Activated naive CD4-positive, alpha-beta T cell treated with anti-CD3 and anti-CD28 coated beads, Interleukin-2, amount 50 U/mL, for 24 hours (primary cell): ENCODE measurements at regions not wholly inside any gene's neighbourhood (a gene's known extent, or its start where the extent isn't known, plus 50 kb on each side); places are given as distances from the start of the nearest gene placed in this dataset.
"Not testable (repeated sequence)": the region's sequence is repeated elsewhere in the genome, so short reads cannot be mapped to it uniquely, and the experiment has no call there.

ENCODE experiments used
- H3K27ac Mint-ChIP-seq: one replicate; pipeline ENCODE4 v1.8.0; 2021; ENCODE audit warnings: mild to moderate bottlenecking, mixed read lengths
- H3K27me3 Mint-ChIP-seq: one replicate; pipeline ENCODE4 v1.8.0; 2021; ENCODE audit warnings: mixed read lengths
- H3K36me3 Mint-ChIP-seq: one replicate; pipeline ENCODE4 v1.8.0; 2021; ENCODE audit warnings: mixed read lengths
- H3K4me1 Mint-ChIP-seq: one replicate; pipeline ENCODE4 v1.8.0; 2021; ENCODE audit warnings: mixed read lengths
- H3K4me3 Mint-ChIP-seq: one replicate; pipeline ENCODE4 v1.8.0; 2021; ENCODE audit warnings: mild to moderate bottlenecking, mixed read lengths
- H3K9me3 Mint-ChIP-seq: one replicate; pipeline ENCODE4 v1.8.0; 2021; ENCODE audit warnings: mixed read lengths

GRCh38 chr15:81848701-81849100 is 197.1 kb downstream of the MEX3B start:
- no peaks in the 10 kb centered on the region for H3K9me3 Mint-ChIP-seq
- H3K27ac Mint-ChIP-seq = no peak overlapping the region
- H3K27me3 Mint-ChIP-seq = peaks cover 2% of the 10 kb centered on the region
- H3K4me3 Mint-ChIP-seq = no peak overlapping the region
- no peaks in the 10 kb centered on the region for H3K4me1 Mint-ChIP-seq
- no peaks in the 10 kb centered on the region for H3K36me3 Mint-ChIP-seq

DNA sequence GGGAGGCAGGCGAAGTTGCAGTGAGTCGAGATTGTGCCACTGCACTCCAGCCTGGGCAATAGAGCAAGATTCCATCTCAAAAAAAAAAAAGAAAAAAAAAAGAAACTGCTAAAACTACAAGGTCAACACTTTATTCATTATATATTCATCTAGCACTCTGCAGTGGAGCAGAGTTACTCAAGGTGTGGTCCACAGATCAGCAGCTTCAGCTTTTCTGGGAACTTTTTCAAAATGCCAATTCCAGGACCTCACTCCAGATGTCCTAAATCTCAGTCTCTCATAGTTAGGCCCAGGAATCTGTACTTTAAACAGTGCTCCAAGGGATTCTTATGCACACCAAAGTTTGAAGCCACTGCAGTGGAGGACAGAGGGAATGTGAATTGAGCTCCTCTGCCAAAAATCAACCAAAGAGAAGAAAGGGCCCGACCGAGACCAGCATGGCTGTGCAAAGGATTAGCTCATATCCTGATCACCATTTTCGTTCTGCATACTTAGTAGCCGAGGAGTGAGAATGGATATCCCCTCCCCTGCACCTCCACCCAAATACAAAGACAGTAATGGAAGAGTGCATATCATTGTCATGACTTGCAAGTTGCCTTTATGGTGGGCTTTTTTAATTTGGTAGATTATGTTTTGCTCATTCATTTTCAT is 201.9 kb downstream of the MEX3B start:
- H3K4me3 Mint-ChIP-seq = no peak overlapping the region
- no peaks in the 10 kb centered on the region for H3K9me3 Mint-ChIP-seq
- no peaks in the 10 kb centered on the region for H3K4me1 Mint-ChIP-seq
- no peaks in the 10 kb centered on the region for H3K36me3 Mint-ChIP-seq
- H3K27ac Mint-ChIP-seq = no peak overlapping the region
- no peaks in the 10 kb centered on the region for H3K27me3 Mint-ChIP-seq

- H3K36me3 Mint-ChIP-seq = no peaks in the 10 kb centered on the region
These were observed 202.6 kb downstream of the MEX3B start for GRCh38 chr15:81843226-81843625.

GRCh38 chr15:81839387-81839786 is 206.4 kb downstream of the MEX3B start:
- no peaks in the 10 kb centered on the region for H3K9me3 Mint-ChIP-seq
- H3K4me1 Mint-ChIP-seq = no peaks in the 10 kb centered on the region
- no peaks in the 10 kb centered on the region for H3K36me3 Mint-ChIP-seq
- no peak overlapping the region for H3K4me3 Mint-ChIP-seq
- H3K27ac Mint-ChIP-seq = no peak overlapping the region
- H3K27me3 Mint-ChIP-seq = peaks cover 2% of the 10 kb centered on the region

More at GRCh38 chr15:81843226-81843625, 202.6 kb downstream of the MEX3B start:
- no peaks in the 10 kb centered on the region for H3K4me1 Mint-ChIP-seq
- no peak overlapping the region for H3K27ac Mint-ChIP-seq
- no peaks in the 10 kb centered on the region for H3K9me3 Mint-ChIP-seq
- H3K4me3 Mint-ChIP-seq = no peak overlapping the region
- H3K27me3 Mint-ChIP-seq = no peaks in the 10 kb centered on the region

- Mint-ChIP-seq H3K27ac (no peak overlapping the region), H3K9me3 (no peaks in the 10 kb centered on the region), H3K4me3 (no peak overlapping the region), H3K27me3 (peaks cover 4% of the 10 kb centered on the region), H3K4me1 (no peaks in the 10 kb centered on the region), H3K36me3 (no peaks in the 10 kb centered on the region)
These were observed 210.1 kb downstream of the MEX3B start for GRCh38 chr15:81835731-81836130.

DNA sequence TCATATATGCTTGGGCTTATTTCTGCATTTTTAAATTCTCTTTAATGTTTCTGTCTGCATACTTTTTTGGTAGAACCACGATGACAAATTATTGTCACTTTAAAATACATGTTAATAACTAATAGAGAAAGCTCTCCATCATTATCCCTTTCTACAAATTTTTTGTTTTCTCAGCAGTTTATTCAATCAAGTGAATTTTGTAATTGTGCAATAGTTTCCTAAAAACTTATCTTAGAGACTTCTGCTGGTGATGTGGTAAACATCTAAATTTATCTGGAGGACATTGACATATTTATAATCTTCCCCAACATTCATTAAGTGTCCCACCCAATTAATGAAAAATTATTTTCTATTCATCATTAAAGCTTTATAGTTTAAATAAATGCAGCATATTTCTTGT is 215.3 kb downstream of the MEX3B start:
- no peak overlapping the region for H3K27ac Mint-ChIP-seq
- peaks cover 1% of the 10 kb centered on the region for H3K27me3 Mint-ChIP-seq
- no peaks in the 10 kb centered on the region for H3K36me3 Mint-ChIP-seq
- no peaks in the 10 kb centered on the region for H3K4me1 Mint-ChIP-seq
- no peak overlapping the region for H3K4me3 Mint-ChIP-seq
- no peaks in the 10 kb centered on the region for H3K9me3 Mint-ChIP-seq

DNA sequence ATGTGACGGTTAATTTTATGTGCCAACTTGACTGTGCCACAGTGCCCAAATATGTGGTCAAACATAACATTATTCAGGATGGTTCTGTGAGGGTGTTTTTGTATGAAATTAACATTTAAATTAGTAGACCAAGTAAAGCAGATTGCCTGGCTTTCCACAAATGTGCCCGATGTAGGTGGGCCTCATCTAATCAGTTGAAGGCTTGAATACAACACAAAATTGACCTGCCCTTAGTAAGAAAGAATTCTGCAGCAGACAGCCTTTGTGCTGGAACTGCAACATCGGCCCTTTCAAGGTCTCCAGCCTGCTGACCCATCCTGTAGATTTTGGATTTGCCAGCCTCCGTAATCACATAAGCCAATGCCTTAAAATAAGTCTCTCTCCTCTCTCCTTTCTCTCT is 215.9 kb downstream of the MEX3B start:
- no peak overlapping the region for H3K4me3 Mint-ChIP-seq
- no peaks in the 10 kb centered on the region for H3K4me1 Mint-ChIP-seq
- H3K36me3 Mint-ChIP-seq = no peaks in the 10 kb centered on the region
- H3K27ac Mint-ChIP-seq = no peak overlapping the region
- peaks cover 1% of the 10 kb centered on the region for H3K27me3 Mint-ChIP-seq
- no peaks in the 10 kb centered on the region for H3K9me3 Mint-ChIP-seq

- no peak overlapping the region for H3K27ac Mint-ChIP-seq
These were observed 217.7 kb downstream of the MEX3B start for GRCh38 chr15:81828135-81828534.

DNA sequence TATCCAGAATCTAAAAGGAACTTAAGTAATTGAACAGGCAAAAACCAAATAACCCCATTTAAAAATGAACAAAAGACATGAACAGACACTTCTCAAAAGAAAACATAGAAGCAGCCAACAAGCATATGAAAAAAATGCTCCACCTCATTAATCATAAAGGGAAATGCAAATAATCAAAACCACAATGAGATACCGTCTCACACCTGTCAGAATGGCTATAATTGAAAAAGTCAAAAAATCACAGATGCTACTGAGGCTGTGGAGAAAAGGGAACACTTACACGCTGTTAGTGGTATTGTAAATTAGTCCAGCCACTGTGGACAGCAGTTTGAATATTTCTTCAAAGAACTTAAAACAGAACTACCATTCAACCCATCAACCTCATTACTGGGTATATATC is 220.7 kb downstream of the MEX3B start:
- H3K9me3 Mint-ChIP-seq = no peaks in the 10 kb centered on the region
- H3K4me1 Mint-ChIP-seq = no peaks in the 10 kb centered on the region
- no peaks in the 10 kb centered on the region for H3K36me3 Mint-ChIP-seq
- no peak overlapping the region for H3K27ac Mint-ChIP-seq
- no peak overlapping the region for H3K4me3 Mint-ChIP-seq
- H3K27me3 Mint-ChIP-seq = peaks cover 7% of the 10 kb centered on the region

More at GRCh38 chr15:81828135-81828534, 217.7 kb downstream of the MEX3B start:
- no peaks in the 10 kb centered on the region for H3K36me3 Mint-ChIP-seq
- peaks cover 1% of the 10 kb centered on the region for H3K27me3 Mint-ChIP-seq
- no peaks in the 10 kb centered on the region for H3K9me3 Mint-ChIP-seq
- no peaks in the 10 kb centered on the region for H3K4me1 Mint-ChIP-seq
- no peak overlapping the region for H3K4me3 Mint-ChIP-seq

DNA sequence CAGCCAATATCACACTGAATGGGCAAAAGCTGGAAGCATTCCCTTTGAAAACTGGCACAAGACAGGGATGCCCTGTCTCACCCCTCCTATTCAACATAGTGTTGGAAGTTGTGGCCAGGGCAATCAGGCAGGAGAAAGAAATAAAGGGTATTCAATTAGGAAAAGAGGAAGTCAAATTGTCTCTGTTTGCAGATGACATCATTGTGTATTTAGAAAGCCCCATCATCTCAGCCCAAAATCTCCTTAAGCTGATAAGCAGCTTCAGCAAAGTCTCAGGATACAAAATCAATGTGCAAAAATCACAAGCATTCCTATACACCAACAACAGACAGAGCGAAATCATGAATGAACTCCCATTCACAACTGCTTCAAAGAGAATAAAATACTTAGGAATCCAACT is 223.2 kb downstream of the MEX3B start:
- H3K9me3 Mint-ChIP-seq, H3K36me3 Mint-ChIP-seq, H3K27ac Mint-ChIP-seq, H3K4me1 Mint-ChIP-seq, H3K4me3 Mint-ChIP-seq: not testable (repeated sequence)
- peaks cover 11% of the 10 kb centered on the region for H3K27me3 Mint-ChIP-seq

- H3K36me3 Mint-ChIP-seq = no peaks in the 10 kb centered on the region
- no peak overlapping the region for H3K4me3 Mint-ChIP-seq
- no peaks in the 10 kb centered on the region for H3K4me1 Mint-ChIP-seq
- no peaks in the 10 kb centered on the region for H3K9me3 Mint-ChIP-seq
- peaks cover 11% of the 10 kb centered on the region for H3K27me3 Mint-ChIP-seq
- peak overlapping the region; percentile 31 for H3K27ac Mint-ChIP-seq
These were observed 225.7 kb downstream of the MEX3B start for GRCh38 chr15:81819924-81820635.

GRCh38 chr15:81814882-81815455 is 230.8 kb downstream of the MEX3B start:
- no peaks in the 10 kb centered on the region for H3K36me3 Mint-ChIP-seq
- H3K27ac Mint-ChIP-seq = no peak overlapping the region
- H3K27me3 Mint-ChIP-seq = peaks cover 6% of the 10 kb centered on the region
- no peak overlapping the region for H3K4me3 Mint-ChIP-seq
- no peaks in the 10 kb centered on the region for H3K9me3 Mint-ChIP-seq
- no peaks in the 10 kb centered on the region for H3K4me1 Mint-ChIP-seq

- Mint-ChIP-seq H3K36me3 (no peaks in the 10 kb centered on the region), H3K4me1 (no peaks in the 10 kb centered on the region), H3K4me3 (no peak overlapping the region), H3K27ac (no peak overlapping the region), H3K9me3 (no peaks in the 10 kb centered on the region), H3K27me3 (peaks cover 5% of the 10 kb centered on the region)
These were observed 232.6 kb downstream of the MEX3B start for GRCh38 chr15:81813215-81813614.

DNA sequence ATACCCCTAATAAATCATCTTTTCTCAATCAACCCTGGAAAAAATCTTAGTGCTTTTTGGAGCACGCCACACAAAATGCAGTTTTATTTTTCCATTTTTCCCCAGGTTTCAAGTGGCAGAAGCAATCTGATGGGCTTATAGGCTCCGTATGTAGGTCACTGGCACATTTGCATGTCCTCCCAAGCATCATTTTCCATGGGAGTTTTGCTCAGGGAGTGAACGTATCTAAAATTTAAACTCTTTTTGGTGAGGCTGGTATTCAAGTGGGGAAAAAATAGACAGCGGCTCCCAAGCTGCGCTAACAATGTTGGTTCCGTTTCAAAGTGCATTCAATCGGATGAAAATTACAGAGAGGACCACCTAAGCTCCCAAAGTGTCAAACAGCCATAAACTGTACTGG is 233.4 kb downstream of the MEX3B start:
- no peaks in the 10 kb centered on the region for H3K4me1 Mint-ChIP-seq
- H3K36me3 Mint-ChIP-seq = no peaks in the 10 kb centered on the region

GRCh38 chr15:81811736-81812135 is 234.1 kb downstream of the MEX3B start:
- H3K9me3 Mint-ChIP-seq = no peaks in the 10 kb centered on the region
- H3K4me3 Mint-ChIP-seq = no peak overlapping the region

More for the DNA sequence above, 233.4 kb downstream of the MEX3B start:
- peaks cover 5% of the 10 kb centered on the region for H3K27me3 Mint-ChIP-seq
- no peak overlapping the region for H3K27ac Mint-ChIP-seq
- no peaks in the 10 kb centered on the region for H3K9me3 Mint-ChIP-seq
- H3K4me3 Mint-ChIP-seq = no peak overlapping the region

DNA sequence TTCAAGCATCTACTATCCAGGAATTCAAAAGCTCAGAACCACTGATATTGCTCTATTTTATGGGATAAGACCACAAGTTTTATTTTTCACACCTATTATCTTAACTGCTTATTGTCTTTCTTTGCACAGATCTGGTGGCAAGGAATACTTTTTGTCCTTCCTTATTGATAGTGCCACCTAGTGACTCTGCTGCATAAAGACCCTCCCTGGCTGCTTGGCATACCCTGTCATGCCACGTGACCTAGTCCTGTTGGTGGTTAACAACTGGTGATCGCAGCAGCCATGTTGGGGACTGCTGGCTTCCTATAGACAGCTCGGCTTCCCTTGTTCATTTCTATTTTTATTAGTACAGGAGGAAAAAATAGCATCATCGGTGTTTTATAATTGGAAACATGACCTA is 236.3 kb downstream of the MEX3B start:
- no peak overlapping the region for H3K4me3 Mint-ChIP-seq
- no peaks in the 10 kb centered on the region for H3K36me3 Mint-ChIP-seq
- peaks cover 4% of the 10 kb centered on the region for H3K9me3 Mint-ChIP-seq
- H3K27ac Mint-ChIP-seq = no peak overlapping the region
- no peaks in the 10 kb centered on the region for H3K4me1 Mint-ChIP-seq
- peaks cover 5% of the 10 kb centered on the region for H3K27me3 Mint-ChIP-seq

More at GRCh38 chr15:81811736-81812135, 234.1 kb downstream of the MEX3B start:
- Mint-ChIP-seq H3K4me1 (no peaks in the 10 kb centered on the region), H3K36me3 (no peaks in the 10 kb centered on the region), H3K27me3 (peaks cover 5% of the 10 kb centered on the region), H3K27ac (no peak overlapping the region)
